GM12891 (cell line): ENCODE measurements at regions not wholly inside any gene's neighbourhood (a gene's known extent, or its start where the extent isn't known, plus 50 kb on each side); places are given as distances from the start of the nearest gene placed in this dataset.

Experiments
- DNase-seq: peaks from one replicate; pipeline ENCODE4 v3.0.0; 2011; ENCODE audit warnings: low spot score; ENCODE audit not compliant: insufficient read length
- FAIRE-seq: peaks from 2 replicates; lab custom pipeline; 2011; peaks lifted over from hg19 to GRCh38; lab: Jason Lieb, UNC
- PAX5 ChIP-seq: IDR thresholded peaks from 2 replicates; pipeline ENCODE4 v1.6.1; 2011; ENCODE audit warnings: low read length, moderate library complexity, mild to moderate bottlenecking; ENCODE audit not compliant: insufficient read depth, severe bottlenecking
- POLR2A ChIP-seq: IDR thresholded peaks from 2 replicates; pipeline ENCODE4 v1.6.1; 2011; ENCODE audit warnings: low read depth, low read length, control low read depth
- POLR2AphosphoS5 ChIP-seq: IDR thresholded peaks from 2 replicates; pipeline ENCODE4 v1.6.1; 2011; ENCODE audit warnings: low read depth, low read length, control low read depth
- POU2F2 ChIP-seq: IDR thresholded peaks from 2 replicates; pipeline ENCODE4 v1.6.1; 2011; ENCODE audit warnings: low read depth, mild to moderate bottlenecking, control low read depth, low read length, moderate library complexity
- SPI1 ChIP-seq: IDR thresholded peaks from 2 replicates; pipeline ENCODE4 v1.6.1; 2011; ENCODE audit warnings: low read depth, low read length, control low read depth
- TAF1 ChIP-seq: IDR thresholded peaks from 2 replicates; pipeline ENCODE4 v1.6.1; 2011; ENCODE audit warnings: low read depth, low read length, control low read depth

DNA sequence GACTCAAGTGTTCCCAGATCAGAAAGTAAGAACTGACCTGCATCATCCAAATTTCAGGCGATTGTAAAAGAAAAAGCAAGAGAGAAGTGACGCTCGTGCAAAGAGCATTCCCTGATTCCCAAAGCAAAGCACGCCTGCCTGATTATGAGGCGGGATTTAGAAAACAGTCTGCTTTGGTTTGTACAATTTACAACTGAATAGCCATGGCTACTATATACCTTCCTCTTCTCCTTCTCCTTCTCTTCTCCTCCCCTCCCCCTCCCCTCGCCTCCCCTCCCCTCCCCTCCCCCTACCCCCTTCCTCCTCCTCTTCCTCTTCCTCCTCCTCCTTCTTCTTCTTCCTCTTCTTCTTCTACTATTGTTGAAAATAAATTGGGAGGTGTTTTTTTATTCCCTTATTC is 782.9 kb downstream of the GALR1 start:
- DNase-seq (no peak), FAIRE-seq (no peak)
- no peak for TF ChIP-seq TAF1
- TF ChIP-seq SPI1, result no peak
- no peak for TF ChIP-seq POU2F2
- TF ChIP-seq PAX5, result no peak
- TF ChIP-seq POLR2A, result no peak
- TF ChIP-seq POLR2AphosphoS5, result no peak

DNA sequence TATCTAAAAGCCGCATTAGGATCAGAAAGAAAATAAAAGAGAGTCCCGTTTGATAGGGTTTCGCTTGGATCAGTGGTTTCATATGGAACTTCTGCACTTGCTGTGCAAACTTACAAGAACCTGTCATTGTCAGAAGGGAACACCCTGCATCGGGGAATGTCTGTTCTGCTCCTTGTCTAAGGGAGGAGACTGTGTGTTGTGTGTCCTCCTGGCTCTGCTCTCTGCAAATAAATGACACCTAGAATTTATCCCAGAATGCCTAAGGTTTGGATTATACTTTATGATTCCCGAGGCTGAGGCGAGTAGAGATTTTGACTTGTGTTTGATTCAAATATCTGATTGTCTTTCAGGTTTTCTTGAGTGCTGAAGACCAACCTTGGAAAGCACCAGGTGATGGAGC is 785.1 kb downstream of the GALR1 start:
- no peak for DNase-seq
- no peak for TF ChIP-seq TAF1
- no peak for TF ChIP-seq POU2F2
- TF ChIP-seq PAX5, result no peak
- TF ChIP-seq POLR2AphosphoS5, result no peak
- TF ChIP-seq POLR2A, result no peak
- TF ChIP-seq SPI1, result no peak
- no peak for FAIRE-seq

DNA sequence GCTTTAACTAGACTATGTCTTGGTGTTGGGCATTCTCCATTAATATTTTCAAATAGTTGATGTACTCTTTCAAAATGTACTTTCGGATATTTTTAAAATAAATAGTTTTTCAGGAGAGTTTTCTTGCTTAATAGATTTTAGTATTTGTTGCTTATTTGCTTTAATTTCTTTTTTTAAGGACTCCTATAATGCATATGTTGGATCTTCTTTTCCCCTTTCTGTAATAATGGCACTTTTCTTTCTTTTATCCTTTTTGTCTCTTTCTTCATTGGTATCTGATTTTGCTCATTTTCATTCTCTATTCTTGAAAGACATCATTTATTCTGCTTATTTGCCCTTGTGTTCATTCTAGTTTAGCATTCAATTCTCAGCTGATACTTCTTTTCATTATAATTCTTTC is 791.6 kb downstream of the GALR1 start:
- TF ChIP-seq POLR2AphosphoS5, result no peak
- TF ChIP-seq SPI1, result no peak
- no peak for TF ChIP-seq POU2F2
- DNase-seq, result no peak
- FAIRE-seq, result no peak

DNA sequence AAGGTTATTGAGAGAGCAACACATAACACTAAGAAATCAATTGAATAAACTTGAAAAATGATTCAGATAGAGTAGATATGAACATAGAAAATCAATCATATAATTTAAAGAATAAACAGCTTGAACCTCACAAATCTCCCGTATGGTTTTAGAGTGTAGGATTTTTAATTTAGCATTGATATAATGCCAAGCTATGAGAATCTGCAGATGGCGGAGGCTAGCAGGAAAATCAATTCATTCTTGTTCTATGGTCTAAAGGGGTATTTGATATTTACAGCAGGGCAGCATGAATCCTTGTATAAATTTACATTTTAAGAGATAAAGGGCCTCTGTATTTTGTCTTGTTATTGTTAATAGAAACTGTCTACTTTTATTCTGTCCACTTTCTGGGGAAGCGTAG is 797.0 kb downstream of the GALR1 start:
- no peak for FAIRE-seq

DNA sequence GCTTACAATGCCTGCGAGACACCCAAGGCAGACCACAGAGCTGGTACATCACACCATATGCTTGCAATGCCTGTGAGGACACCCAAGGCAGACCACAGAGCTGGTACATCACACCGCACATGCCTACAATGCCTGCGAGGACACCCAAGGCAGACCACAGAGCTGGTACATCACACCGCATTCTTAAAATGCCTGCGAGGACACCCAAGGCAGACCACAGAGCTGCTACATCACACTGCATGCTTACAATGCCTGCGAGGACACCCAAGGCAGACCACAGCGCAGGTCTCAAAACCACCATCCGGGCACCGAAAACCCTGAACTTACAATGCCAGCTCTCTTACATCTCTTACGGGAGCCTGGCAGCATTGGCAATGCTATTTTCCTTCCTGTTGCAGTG is 799.6 kb downstream of the GALR1 start:
- no peak for DNase-seq
- TF ChIP-seq TAF1, result no peak
- no peak for TF ChIP-seq POLR2AphosphoS5
- TF ChIP-seq POU2F2, result no peak
- TF ChIP-seq PAX5, result no peak
- TF ChIP-seq SPI1, result no peak
- no peak for TF ChIP-seq POLR2A
- no peak for FAIRE-seq

More for the DNA sequence above, 797.0 kb downstream of the GALR1 start:
- no peak for DNase-seq
- TF ChIP-seq SPI1 (no peak), POU2F2 (no peak), TAF1 (no peak), POLR2AphosphoS5 (no peak), POLR2A (no peak), PAX5 (no peak)

DNA sequence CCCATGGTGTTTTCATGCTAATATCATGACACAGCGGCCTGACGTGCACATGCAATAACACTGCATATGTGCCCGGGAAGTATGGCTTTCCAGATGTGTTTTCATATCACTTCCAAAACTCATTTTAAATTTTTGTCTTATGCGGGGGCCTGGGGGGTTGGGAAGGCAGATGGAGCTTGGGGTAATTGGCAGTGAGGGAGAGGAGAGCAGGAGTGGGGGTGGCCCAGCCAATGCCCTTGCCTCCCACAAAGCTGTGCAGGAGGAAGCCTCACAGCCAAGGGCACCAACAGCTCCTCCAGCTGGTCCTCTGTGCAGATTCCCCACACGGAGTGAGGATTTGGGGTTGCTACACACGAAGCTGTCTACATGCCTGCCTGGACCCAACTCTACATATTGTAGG is 805.2 kb downstream of the GALR1 start:
- no peak for FAIRE-seq
- no peak for DNase-seq
- TF ChIP-seq TAF1 (no peak), POU2F2 (no peak), SPI1 (no peak), POLR2AphosphoS5 (no peak), PAX5 (no peak), POLR2A (no peak)

DNA sequence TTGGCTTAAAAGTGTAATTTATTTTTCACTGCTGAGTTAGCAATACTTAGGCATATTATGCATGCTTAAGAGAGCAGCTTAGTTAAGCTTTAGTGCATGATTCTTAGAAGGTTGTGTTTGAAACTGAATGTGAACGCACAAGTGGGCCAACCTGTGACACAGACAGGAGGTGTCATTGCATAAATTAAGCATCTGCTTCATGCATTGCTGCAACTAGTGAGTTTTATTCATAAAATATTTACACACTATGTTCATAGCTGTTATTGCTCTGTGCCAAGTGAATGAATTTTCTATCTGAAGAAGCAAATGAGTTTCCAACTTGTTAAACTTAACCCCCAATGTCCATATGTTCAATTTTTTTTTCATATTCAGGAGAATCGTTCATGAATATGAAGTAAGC is 806.4 kb downstream of the GALR1 start:
- TF ChIP-seq SPI1, result no peak
- no peak for TF ChIP-seq POLR2AphosphoS5
- DNase-seq (no peak), FAIRE-seq (no peak)

DNA sequence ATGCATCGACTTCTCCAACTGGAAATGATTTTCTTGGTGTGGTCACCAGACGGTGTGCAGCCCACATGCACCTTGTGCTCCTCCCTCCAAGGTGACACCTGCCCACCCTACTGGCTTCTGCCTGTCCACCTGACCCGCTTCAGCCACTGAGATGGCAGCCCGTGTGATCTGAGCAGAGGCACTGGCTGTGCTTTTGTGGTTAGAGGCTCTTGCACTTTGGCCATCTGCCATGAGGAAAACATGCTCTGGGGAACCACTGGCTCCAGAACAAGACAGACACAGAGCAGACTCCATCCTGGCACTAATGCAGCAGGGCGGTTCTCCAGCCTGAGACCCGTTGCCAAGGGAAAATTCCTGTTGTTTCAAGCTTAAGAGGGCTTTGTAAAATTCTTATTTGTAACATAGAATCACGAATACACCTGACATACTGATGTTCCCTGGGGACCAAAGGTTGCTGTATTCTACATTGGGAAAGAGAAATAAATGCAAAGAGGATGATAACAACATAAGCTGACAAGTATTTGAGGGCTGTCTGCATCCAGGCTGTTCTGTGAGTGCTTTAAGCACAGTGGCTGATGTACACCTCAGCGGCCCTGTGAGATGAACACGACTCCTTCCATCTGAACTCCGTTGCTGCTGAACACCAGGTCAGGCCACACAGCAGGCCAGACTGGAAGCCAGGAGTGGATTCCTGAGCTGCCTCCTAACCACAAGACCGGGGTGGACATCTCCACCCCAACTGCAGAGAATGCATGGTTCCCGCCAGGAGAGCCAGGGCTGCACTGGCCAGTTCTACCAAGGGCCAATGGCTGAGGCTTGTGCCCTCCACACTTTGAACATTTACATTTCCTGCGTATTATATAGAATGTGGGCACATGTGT is 820.4 kb downstream of the GALR1 start:
- no peak for TF ChIP-seq POLR2A
- TF ChIP-seq PAX5, result no peak
- TF ChIP-seq POLR2AphosphoS5, result no peak
- no peak for TF ChIP-seq POU2F2
- TF ChIP-seq TAF1, result no peak
- TF ChIP-seq SPI1, result no peak
- FAIRE-seq, result no peak
- no peak for DNase-seq

DNA sequence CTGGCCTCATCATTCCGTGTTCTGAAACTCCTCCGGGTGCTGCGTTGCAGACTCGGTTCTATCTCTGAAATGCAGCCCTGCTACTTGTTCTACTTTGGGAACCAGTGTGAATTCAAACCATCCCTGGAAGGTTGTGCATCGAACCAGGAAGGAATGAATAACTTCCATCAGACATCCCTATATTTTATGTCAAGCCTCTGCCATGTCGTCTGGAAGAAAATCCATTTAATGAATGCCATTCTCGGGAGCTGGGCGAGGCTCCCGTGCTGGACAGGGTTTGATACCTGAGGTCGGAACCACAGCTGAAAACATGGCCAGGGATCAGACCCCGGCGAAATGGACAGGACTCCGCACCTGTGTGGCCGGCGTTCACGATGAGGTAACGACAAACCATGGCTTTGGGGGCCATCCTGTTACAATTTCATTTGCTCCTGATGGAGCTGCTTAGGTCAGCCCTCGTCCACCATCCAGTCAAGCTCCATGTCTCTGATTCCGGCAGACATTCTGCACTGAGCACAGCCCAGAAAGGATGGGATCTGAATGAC is 821.6 kb downstream of the GALR1 start:
- no peak for FAIRE-seq
- TF ChIP-seq TAF1 (no peak), PAX5 (no peak), SPI1 (no peak), POLR2A (no peak), POU2F2 (no peak), POLR2AphosphoS5 (no peak)

DNA sequence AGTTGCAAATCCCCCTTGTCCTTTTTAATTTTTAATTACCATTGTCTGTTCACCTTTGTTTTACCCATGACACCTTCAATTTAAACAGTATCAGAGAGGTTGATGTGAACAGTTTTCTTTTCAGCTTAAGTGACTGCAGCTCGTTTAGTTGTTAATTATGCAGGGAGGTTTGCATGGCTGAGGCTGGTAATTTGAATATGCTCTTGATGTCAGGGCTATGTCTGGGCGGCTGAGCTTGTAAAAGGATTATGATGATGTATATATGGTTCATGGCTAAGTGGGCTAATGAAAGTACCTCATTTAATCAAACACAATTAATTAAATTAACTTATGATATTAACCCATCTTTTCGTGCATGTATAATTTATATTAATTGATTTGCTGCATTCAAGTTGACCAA is 822.1 kb downstream of the GALR1 start:
- FAIRE-seq (no peak), DNase-seq (no peak)
- no peak for TF ChIP-seq SPI1
- TF ChIP-seq POLR2A, result no peak
- no peak for TF ChIP-seq PAX5
- TF ChIP-seq POLR2AphosphoS5, result no peak
- no peak for TF ChIP-seq POU2F2
- no peak for TF ChIP-seq TAF1

More for the DNA sequence above, 821.6 kb downstream of the GALR1 start:
- no peak for DNase-seq
